ENCODE measurements at regions not wholly inside any gene's neighbourhood (a gene's known extent, or its start where the extent isn't known, plus 50 kb on each side); places are given as distances from the start of the nearest gene placed in this dataset.

GRCh38 chr10:61031341-61031740 is 87.4 kb upstream of the RHOBTB1 start (continued):
- TF ChIP-seq ZBTB3 (CRISPR knock-in tag; IDR thresholded peaks at IDR 0.05; ENCODE audit: borderline replicate concordance, low read depth) (no peak), ZFP90 (CRISPR knock-in tag; IDR thresholded peaks at IDR 0.05; ENCODE audit: borderline replicate concordance) (no peak), MXD1 (CRISPR knock-in tag; IDR thresholded peaks at IDR 0.05) (no peak), TSC22D2 (CRISPR knock-in tag; IDR thresholded peaks at IDR 0.05; ENCODE audit: borderline replicate concordance) (no peak), SMC3 (IDR thresholded peaks at IDR 0.05; ENCODE audit: low read length) (no peak), ZNF484 (CRISPR knock-in tag; IDR thresholded peaks at IDR 0.05; ENCODE audit: borderline replicate concordance, low read depth) (no peak), ZNF235 (CRISPR knock-in tag; IDR thresholded peaks at IDR 0.05; ENCODE audit: borderline replicate concordance) (no peak), AKNA (CRISPR knock-in tag; IDR thresholded peaks at IDR 0.05; ENCODE audit: borderline replicate concordance) (no peak), ZNF292 (CRISPR knock-in tag; IDR thresholded peaks at IDR 0.05; ENCODE audit: borderline replicate concordance, low read depth) (no peak), TERF1 (CRISPR knock-in tag; IDR thresholded peaks at IDR 0.05) (no peak)
